CD14-positive monocyte (primary cell): ENCODE measurements at regions not wholly inside any gene's neighbourhood (a gene's known extent, or its start where the extent isn't known, plus 50 kb on each side); places are given as distances from the start of the nearest gene placed in this dataset.

Source experiments
- DNase-seq, 3 donors: peaks; one replicate each; pipeline ENCODE4 v3.0.0-alpha.2; 2011 to 2022
- H2AFZ ChIP-seq: 2 replicates; pipeline ENCODE4 v1.6.0; 2012; ENCODE audit warnings: mild to moderate bottlenecking, low read depth, low read length, inconsistent platforms; ENCODE audit not compliant: insufficient read depth, poor library complexity, severe bottlenecking
- H3K27ac ChIP-seq, 2 donors: 1 replicate in 1 of 2; 2 replicates in 1 of 2; pipeline ENCODE4 v1.5.1; 2012 to 2013; ENCODE audit warnings: low read length in 2 of 2, control low read depth in 1 of 2, inconsistent platforms in 1 of 2, low read depth in 1 of 2, mild to moderate bottlenecking in 1 of 2
- H3K27me3 ChIP-seq, 2 donors: one replicate each; pipeline versions ENCODE4 v1.6.0 to v1.6.1; 2011 to 2013; ENCODE audit warnings: low read length in 2 of 2; ENCODE audit not compliant: control insufficient read depth in 2 of 2, insufficient read depth in 2 of 2
- H3K36me3 ChIP-seq, 2 donors: replicated peaks in 1 of 2; 1 replicate in 1 of 2; 2 replicates in 1 of 2; pipeline versions ENCODE4 v1.5.1 to v1.6.1; 2012 to 2013; ENCODE audit warnings: low read length in 2 of 2, control low read depth in 1 of 2, inconsistent platforms in 1 of 2, mild to moderate bottlenecking in 1 of 2; ENCODE audit not compliant: insufficient read depth in 2 of 2, control insufficient read depth in 1 of 2
- H3K4me1 ChIP-seq, 2 donors: 1 replicate in 1 of 2; 2 replicates in 1 of 2; pipeline versions ENCODE4 v1.5.1 to v1.6.1; 2012 to 2013; ENCODE audit warnings: low read length in 2 of 2, control low read depth in 1 of 2, inconsistent platforms in 1 of 2, mild to moderate bottlenecking in 1 of 2, moderate library complexity in 1 of 2; ENCODE audit not compliant: insufficient read depth in 2 of 2, control insufficient read depth in 1 of 2
- H3K4me2 ChIP-seq: replicated peaks from 2 replicates; pipeline ENCODE3; 2012; ENCODE audit warnings: low read length, moderate library complexity, mild to moderate bottlenecking; ENCODE audit not compliant: poor library complexity, severe bottlenecking; ENCODE audit errors: extremely low read depth
- H3K4me3 ChIP-seq, 3 experiments: fragments of 200-600 bp in 1 of 3; sonication (generic) in 1 of 3; replicated peaks in 1 of 3; 1 replicate in 2 of 3; 2 replicates in 1 of 3; pipeline ENCODE4 v1.5.1; 2011 to 2013; ENCODE audit warnings: low read length in 3 of 3, mild to moderate bottlenecking in 3 of 3, control low read depth in 2 of 3, low read depth in 2 of 3, inconsistent platforms in 1 of 3, moderate library complexity in 1 of 3
- H3K79me2 ChIP-seq: 2 replicates; pipeline ENCODE4 v1.6.0; 2012; ENCODE audit warnings: mild to moderate bottlenecking, control low read depth, inconsistent platforms, low read length, moderate library complexity; ENCODE audit not compliant: insufficient read depth
- H3K9ac ChIP-seq: 2 replicates; pipeline ENCODE4 v1.6.0; 2017; ENCODE audit warnings: low read length, mild to moderate bottlenecking; ENCODE audit not compliant: insufficient read depth, poor library complexity, severe bottlenecking
- H3K9me3 ChIP-seq, 2 donors: replicated peaks in 1 of 2; 1 replicate in 1 of 2; 2 replicates in 1 of 2; pipeline versions ENCODE4 v1.5.1 to v1.6.1; 2012 to 2013; ENCODE audit warnings: low read length in 2 of 2, control low read depth in 1 of 2; ENCODE audit not compliant: control insufficient read depth in 1 of 2, insufficient read depth in 1 of 2
- H4K20me1 ChIP-seq: 2 replicates; pipeline ENCODE4 v1.6.0; 2012; ENCODE audit warnings: mild to moderate bottlenecking, low read length, control low read depth, moderate library complexity; ENCODE audit not compliant: insufficient read depth
- H3K27ac Mint-ChIP-seq, 7 donors: one replicate each; pipeline ENCODE4 v1.8.0; 2020; ENCODE audit warnings: mild to moderate bottlenecking in 7 of 7, mixed read lengths in 7 of 7, moderate library complexity in 6 of 7, inconsistent platforms in 2 of 7
- H3K27me3 Mint-ChIP-seq, 3 donors: one replicate each; pipeline ENCODE4 v1.8.0; 2021 to 2022; ENCODE audit warnings: low read depth in 3 of 3, mild to moderate bottlenecking in 3 of 3, mixed read lengths in 3 of 3, moderate library complexity in 3 of 3, inconsistent platforms in 1 of 3
- H3K36me3 Mint-ChIP-seq, 2 donors: one replicate each; pipeline ENCODE4 v1.8.0; 2020; ENCODE audit warnings: mixed read lengths in 2 of 2, inconsistent platforms in 1 of 2, mild to moderate bottlenecking in 1 of 2
- H3K4me1 Mint-ChIP-seq: one replicate; pipeline ENCODE4 v1.8.0; 2020; ENCODE audit warnings: mild to moderate bottlenecking, mixed read lengths
- H3K4me3 Mint-ChIP-seq, 2 donors: one replicate each; pipeline ENCODE4 v1.8.0; 2020; ENCODE audit warnings: mild to moderate bottlenecking in 2 of 2, mixed read lengths in 2 of 2, moderate library complexity in 1 of 2
- H3K9me3 Mint-ChIP-seq, 7 donors: one replicate each; pipeline ENCODE4 v1.8.0; 2020 to 2022; ENCODE audit warnings: mixed read lengths in 7 of 7, mild to moderate bottlenecking in 6 of 7, moderate library complexity in 6 of 7, inconsistent platforms in 2 of 7
- CTCF ChIP-seq: fragments of 200-600 bp; IDR thresholded peaks from one replicate; pipeline ENCODE4 v1.8.0; 2022; ENCODE audit warnings: antibody characterized with exemption, mild to moderate bottlenecking
- WGBS: methylation state at CpG from one replicate; pipeline ENCODE4 v1.1.5; 2013; ENCODE audit warnings: missing lambda C conversion rate; ENCODE audit not compliant: insufficient coverage; 5-methylcytosine and 5-hydroxymethylcytosine counted together
- intact Hi-C, 2 donors: fragments of 100-400 bp; cut with micrococcal nuclease; formaldehyde crosslinking; loops; one replicate each; pipeline versions ENCODE4 v1.15.0 to v1.15.1; 2023

DNA sequence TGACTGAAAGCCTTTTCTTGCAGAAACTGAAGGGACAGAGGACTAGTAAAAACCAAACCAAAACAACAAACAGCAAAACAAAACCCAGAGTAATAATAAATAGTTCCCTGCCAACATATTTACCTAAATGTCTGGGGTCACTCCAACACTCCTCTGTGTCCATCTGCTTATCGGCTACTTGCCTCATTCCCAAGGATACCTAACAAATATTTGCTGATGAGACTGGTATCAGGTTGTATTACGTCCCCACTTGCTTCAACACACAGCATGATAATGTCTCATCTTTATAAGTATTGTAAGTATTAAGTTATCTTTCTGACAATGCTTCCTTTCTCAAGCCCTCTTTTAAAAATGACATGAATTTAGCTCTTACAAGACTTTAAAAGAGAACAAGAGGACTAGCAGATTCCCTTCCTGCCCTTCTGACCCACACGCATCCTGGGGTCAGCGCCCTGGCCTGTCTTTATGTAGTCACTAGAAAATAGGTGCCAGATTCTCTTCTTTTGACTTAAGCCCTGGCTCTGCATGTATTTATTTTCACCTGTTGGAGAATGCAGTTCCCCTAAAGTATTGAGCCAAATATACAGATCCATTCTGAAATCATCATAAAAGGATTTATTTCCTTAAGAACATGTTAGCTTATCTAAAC lies 110.2 kb downstream of the SEM1 start:
- no CpG with 5 or more reads among the region's 4 CpGs for WGBS
- Mint-ChIP-seq H3K4me1 (no peaks in the 10 kb centered on the region), H3K9me3 (no peaks in the 10 kb centered on the region), H3K27me3 (peaks cover 0 to 7% (median 6%) of the 10 kb centered on the region in 3 donors), H3K27ac (no peak overlapping the region), H3K4me3 (no peak overlapping the region), H3K36me3 (no peaks in the 10 kb centered on the region)
- Histone ChIP-seq H4K20me1 (no peaks in the 10 kb centered on the region), H3K9me3 (no peaks in the 10 kb centered on the region), H3K27me3 (peaks cover 0 to 2% of the 10 kb centered on the region in 2 donors), H3K4me1 (no peaks in the 10 kb centered on the region), H3K79me2 (no peaks in the 10 kb centered on the region), H3K4me2 (no peak overlapping the region), H3K9ac (no peak overlapping the region), H2AFZ (no peak overlapping the region), H3K27ac (no peak overlapping the region), H3K4me3 (no peak overlapping the region), H3K36me3 (no peaks in the 10 kb centered on the region)
- intact Hi-C loops = no loop called here
- no peak for TF ChIP-seq CTCF
- no peak for DNase-seq

DNA sequence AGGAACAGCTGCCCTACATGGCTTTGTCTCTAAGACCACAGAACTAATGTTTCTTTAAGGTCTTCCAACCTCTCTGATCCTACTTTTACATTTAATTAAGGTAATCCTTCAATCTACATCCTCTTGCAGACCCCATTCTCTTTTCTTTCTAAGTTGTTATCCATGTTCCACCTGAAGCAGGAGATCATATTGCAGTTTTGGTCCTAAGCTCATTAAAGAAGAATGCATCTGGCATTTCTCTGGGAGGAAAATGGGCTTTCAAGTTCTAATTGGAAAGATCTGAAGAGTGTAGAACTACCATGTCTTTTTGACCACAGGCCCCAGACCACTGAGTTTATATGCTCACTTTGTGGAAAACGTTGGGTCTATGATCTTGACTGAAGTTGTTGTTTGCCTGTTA lies 111.2 kb downstream of the SEM1 start:
- H3K36me3 ChIP-seq = no peaks in the 10 kb centered on the region
- H3K9me3 ChIP-seq = no peaks in the 10 kb centered on the region
- Mint-ChIP-seq H3K4me3 (no peak overlapping the region), H3K36me3 (no peaks in the 10 kb centered on the region), H3K27ac (no peak overlapping the region), H3K4me1 (no peaks in the 10 kb centered on the region), H3K9me3 (no peaks in the 10 kb centered on the region), H3K27me3 (peaks cover 0 to 7% (median 6%) of the 10 kb centered on the region in 3 donors)
- no peak overlapping the region for H3K4me3 ChIP-seq
- H3K27ac ChIP-seq = no peak overlapping the region
- DNase-seq = no peak
- H3K9ac ChIP-seq = no peak overlapping the region
- no peaks in the 10 kb centered on the region for H4K20me1 ChIP-seq
- no peaks in the 10 kb centered on the region for H3K79me2 ChIP-seq
- H2AFZ ChIP-seq = no peak overlapping the region
- peaks cover 0 to 2% of the 10 kb centered on the region in 2 donors for H3K27me3 ChIP-seq
- no peak for TF ChIP-seq CTCF
- no CpG with 5 or more reads among the region's 1 CpG for WGBS
- intact Hi-C loops = no loop called here
- H3K4me1 ChIP-seq = no peaks in the 10 kb centered on the region
- H3K4me2 ChIP-seq = no peak overlapping the region
